Panc1 (cell line): ENCODE measurements at regions not wholly inside any gene's neighbourhood (a gene's known extent, or its start where the extent isn't known, plus 50 kb on each side); places are given as distances from the start of the nearest gene placed in this dataset.

ENCODE experiments used
- CTCF ChIP-seq: fragments of 450-650 bp; IDR thresholded peaks from 2 replicates; pipeline ENCODE4 v1.5.1; 2017; ENCODE audit warnings: mild to moderate bottlenecking
- POLR2AphosphoS5 ChIP-seq: IDR thresholded peaks from 2 replicates; pipeline ENCODE4 v1.6.1; 2012; ENCODE audit warnings: mild to moderate bottlenecking, low read depth, low read length, moderate library complexity
- REST ChIP-seq, 2 experiments: IDR thresholded peaks; 2 replicates each; pipeline ENCODE4 v1.6.1; 2011 to 2012; ENCODE audit warnings: low read depth in 2 of 2, control low read depth in 1 of 2, low read length in 1 of 2, mild to moderate bottlenecking in 1 of 2, moderate library complexity in 1 of 2; ENCODE audit not compliant: insufficient read depth in 1 of 2
- SIN3A ChIP-seq: IDR thresholded peaks from 2 replicates; pipeline ENCODE4 v1.6.1; 2012; ENCODE audit warnings: low read depth, mild to moderate bottlenecking, low read length, moderate library complexity, borderline replicate concordance; ENCODE audit not compliant: insufficient read depth
- TCF7L2 ChIP-seq: IDR thresholded peaks from 2 replicates; pipeline ENCODE4 v1.6.1; 2011; ENCODE audit warnings: mild to moderate bottlenecking, low read depth, low read length, inconsistent platforms

DNA sequence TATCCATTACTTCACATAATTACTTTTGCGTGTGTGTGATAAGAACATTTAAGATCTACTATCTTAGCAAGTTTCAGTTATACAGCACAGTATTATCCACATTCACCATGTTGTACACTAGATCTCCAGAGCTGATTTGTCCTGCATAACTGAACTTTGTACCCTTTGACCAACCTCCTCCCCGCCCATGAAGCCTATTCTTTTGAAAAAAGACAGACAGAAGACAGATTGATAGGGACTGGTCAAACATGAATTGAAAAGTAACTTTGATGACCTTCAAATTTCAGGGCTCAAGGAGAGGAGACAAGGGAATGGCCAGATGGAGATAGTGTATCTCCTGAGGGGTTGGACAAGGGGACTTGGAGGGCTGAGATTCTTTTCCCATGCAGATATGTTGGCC is 96.3 kb downstream of the CMC2 start:
- no peak for TF ChIP-seq POLR2AphosphoS5
- TF ChIP-seq CTCF: no peak
- TF ChIP-seq REST (IDR thresholded peaks at IDR 0.05; ENCODE audit: insufficient read depth in 1 of 2, low read depth in 2 of 2, low read length in 1 of 2): no peak
- TF ChIP-seq SIN3A: no peak
- TF ChIP-seq TCF7L2: no peak
